CD4-positive, alpha-beta T cell treated with Interleukin-6 for 4 hours (primary cell): ENCODE measurements at regions not wholly inside any gene's neighbourhood (a gene's known extent, or its start where the extent isn't known, plus 50 kb on each side); places are given as distances from the start of the nearest gene placed in this dataset.

ENCODE experiments used
- DNase-seq: peaks from one replicate; pipeline ENCODE4 v3.0.0-alpha.2; 2020; ENCODE audit warnings: mixed read lengths

- DNase-seq = no peak
Measured at GRCh38 chr18:4847056-4847455, 350.0 kb downstream of the AKAIN1 start.

GRCh38 chr18:4844320-4844719 is 352.7 kb downstream of the AKAIN1 start:
- DNase-seq = no peak

- DNase-seq = no peak
Measured at GRCh38 chr18:4843771-4844170, 353.3 kb downstream of the AKAIN1 start.

- DNase-seq = no peak
Measured at GRCh38 chr18:4842751-4843150, 354.3 kb downstream of the AKAIN1 start.

GRCh38 chr18:4842287-4842686 is 354.8 kb downstream of the AKAIN1 start:
- DNase-seq = no peak

GRCh38 chr18:4839639-4840038 is 357.4 kb downstream of the AKAIN1 start:
- DNase-seq = no peak

GRCh38 chr18:4836141-4836540 is 360.9 kb downstream of the AKAIN1 start:
- no peak for DNase-seq

- no peak for DNase-seq
Measured at GRCh38 chr18:4831791-4832375, 365.2 kb downstream of the AKAIN1 start.

- DNase-seq = no peak
Measured at GRCh38 chr18:4831127-4831526, 365.9 kb downstream of the AKAIN1 start.

GRCh38 chr18:4823091-4823490 is 368.0 kb upstream of the DLGAP1 start:
- no peak for DNase-seq

GRCh38 chr18:4821801-4822200 is 366.7 kb upstream of the DLGAP1 start:
- no peak for DNase-seq

- DNase-seq = no peak
Measured at GRCh38 chr18:4817665-4818064, 362.6 kb upstream of the DLGAP1 start.

GRCh38 chr18:4813708-4814107 is 358.6 kb upstream of the DLGAP1 start:
- no peak for DNase-seq

- no peak for DNase-seq
Measured at GRCh38 chr18:4808891-4809290, 353.8 kb upstream of the DLGAP1 start.

GRCh38 chr18:4807604-4808293 is 352.6 kb upstream of the DLGAP1 start:
- DNase-seq = no peak

- no peak for DNase-seq
Measured at GRCh38 chr18:4806331-4806730, 351.2 kb upstream of the DLGAP1 start.

GRCh38 chr18:4802296-4802695 is 347.2 kb upstream of the DLGAP1 start:
- no peak for DNase-seq

- DNase-seq = no peak
Measured at GRCh38 chr18:4801151-4801550, 346.0 kb upstream of the DLGAP1 start.

- no peak for DNase-seq
Measured at GRCh38 chr18:4797002-4797685, 342.0 kb upstream of the DLGAP1 start.

GRCh38 chr18:4789506-4789905 is 334.4 kb upstream of the DLGAP1 start:
- no peak for DNase-seq

- no peak for DNase-seq
Measured at GRCh38 chr18:4781873-4782272, 326.8 kb upstream of the DLGAP1 start.

- DNase-seq = no peak
Measured at GRCh38 chr18:4765401-4765800, 310.3 kb upstream of the DLGAP1 start.

GRCh38 chr18:4762330-4762729 is 307.2 kb upstream of the DLGAP1 start:
- no peak for DNase-seq

GRCh38 chr18:4758980-4759379 is 303.9 kb upstream of the DLGAP1 start:
- DNase-seq = no peak
